ENCODE measurements at regions not wholly inside any gene's neighbourhood (a gene's known extent, or its start where the extent isn't known, plus 50 kb on each side); places are given as distances from the start of the nearest gene placed in this dataset.

DNA sequence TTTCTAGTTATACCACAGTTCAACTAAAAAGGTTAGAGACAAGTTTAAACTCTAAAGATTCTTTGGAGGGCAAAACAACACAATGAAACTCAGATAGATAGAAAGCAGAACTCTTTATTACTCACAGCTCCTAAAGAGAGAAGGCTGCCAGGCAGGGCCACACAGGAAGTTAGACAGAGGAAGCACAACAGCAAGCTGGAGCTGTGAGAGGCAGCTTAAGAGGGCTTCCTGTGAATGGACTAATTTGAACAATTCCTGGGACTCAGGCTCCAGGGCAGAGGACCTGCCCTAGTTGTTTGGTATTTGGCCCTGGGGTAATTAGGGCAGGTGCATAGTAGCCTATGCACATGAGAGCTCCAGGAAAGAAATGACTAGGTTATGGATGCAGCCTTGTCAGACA is 803.6 kb downstream of the DIAPH3 start:
- TF ChIP-seq, protein P1, sequence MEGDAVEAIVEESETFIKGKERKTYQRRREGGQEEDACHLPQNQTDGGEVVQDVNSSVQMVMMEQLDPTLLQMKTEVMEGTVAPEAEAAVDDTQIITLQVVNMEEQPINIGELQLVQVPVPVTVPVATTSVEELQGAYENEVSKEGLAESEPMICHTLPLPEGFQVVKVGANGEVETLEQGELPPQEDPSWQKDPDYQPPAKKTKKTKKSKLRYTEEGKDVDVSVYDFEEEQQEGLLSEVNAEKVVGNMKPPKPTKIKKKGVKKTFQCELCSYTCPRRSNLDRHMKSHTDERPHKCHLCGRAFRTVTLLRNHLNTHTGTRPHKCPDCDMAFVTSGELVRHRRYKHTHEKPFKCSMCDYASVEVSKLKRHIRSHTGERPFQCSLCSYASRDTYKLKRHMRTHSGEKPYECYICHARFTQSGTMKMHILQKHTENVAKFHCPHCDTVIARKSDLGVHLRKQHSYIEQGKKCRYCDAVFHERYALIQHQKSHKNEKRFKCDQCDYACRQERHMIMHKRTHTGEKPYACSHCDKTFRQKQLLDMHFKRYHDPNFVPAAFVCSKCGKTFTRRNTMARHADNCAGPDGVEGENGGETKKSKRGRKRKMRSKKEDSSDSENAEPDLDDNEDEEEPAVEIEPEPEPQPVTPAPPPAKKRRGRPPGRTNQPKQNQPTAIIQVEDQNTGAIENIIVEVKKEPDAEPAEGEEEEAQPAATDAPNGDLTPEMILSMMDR (conservative IDR thresholded peaks at IDR 0.05; ENCODE audit: low read depth, low read length), result no peak
- no peak overlapping the region for H3K4me3 ChIP-seq (IDR thresholded peaks at IDR 0.05; ENCODE audit: insufficient read depth, low read depth, low read length)
- H3K27me3 ChIP-seq (ENCODE audit: insufficient read depth, low read depth), result no peaks in the 10 kb centered on the region
- H3K4me2 ChIP-seq, result no peak overlapping the region
- H2AFZ ChIP-seq (ENCODE audit: low read depth), result no peak overlapping the region
- H4K20me1 ChIP-seq (ENCODE audit: insufficient read depth), result no peaks in the 10 kb centered on the region
- no peak overlapping the region for H3K27ac ChIP-seq
- no peaks in the 10 kb centered on the region for H3K4me1 ChIP-seq (ENCODE audit: low read depth, poor library complexity, severe bottlenecking)
- H3K36me3 ChIP-seq (ENCODE audit: insufficient read depth), result no peaks in the 10 kb centered on the region
- no peak overlapping the region for H3K9ac ChIP-seq
- H3K79me2 ChIP-seq (ENCODE audit: insufficient read depth, low read depth), result no peaks in the 10 kb centered on the region

DNA sequence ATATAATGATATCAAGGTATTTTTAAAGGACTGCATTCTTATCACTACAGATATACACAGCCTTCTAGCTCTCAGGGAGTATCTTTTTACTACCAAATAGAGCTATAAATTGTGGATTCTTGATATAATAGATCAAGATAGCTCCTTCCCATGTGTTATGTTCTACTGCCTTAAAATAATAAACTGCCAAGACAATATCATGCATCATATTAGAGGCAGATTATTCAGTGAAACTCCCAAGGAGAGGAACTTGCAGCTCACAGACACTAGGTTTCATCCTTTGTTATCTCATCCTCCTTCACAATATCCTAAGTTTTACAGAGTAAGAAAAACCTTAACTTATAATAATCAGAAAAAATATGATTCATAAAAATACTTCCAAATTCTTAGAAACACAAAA is 802.8 kb downstream of the DIAPH3 start:
- H3K27ac ChIP-seq, result no peak overlapping the region
- no peaks in the 10 kb centered on the region for H3K27me3 ChIP-seq (ENCODE audit: insufficient read depth, low read depth)
- H4K20me1 ChIP-seq (ENCODE audit: insufficient read depth), result no peaks in the 10 kb centered on the region
- no peak overlapping the region for H3K4me3 ChIP-seq (IDR thresholded peaks at IDR 0.05; ENCODE audit: insufficient read depth, low read depth, low read length)
- H3K36me3 ChIP-seq (ENCODE audit: insufficient read depth), result no peaks in the 10 kb centered on the region
- H3K4me1 ChIP-seq (ENCODE audit: low read depth, poor library complexity, severe bottlenecking), result no peaks in the 10 kb centered on the region
- TF ChIP-seq, protein P1 (conservative IDR thresholded peaks at IDR 0.05; ENCODE audit: low read depth, low read length), result no peak
- no peaks in the 10 kb centered on the region for H3K79me2 ChIP-seq (ENCODE audit: insufficient read depth, low read depth)
- no peak overlapping the region for H2AFZ ChIP-seq (ENCODE audit: low read depth)
- no peak overlapping the region for H3K4me2 ChIP-seq
- no peak overlapping the region for H3K9ac ChIP-seq

DNA sequence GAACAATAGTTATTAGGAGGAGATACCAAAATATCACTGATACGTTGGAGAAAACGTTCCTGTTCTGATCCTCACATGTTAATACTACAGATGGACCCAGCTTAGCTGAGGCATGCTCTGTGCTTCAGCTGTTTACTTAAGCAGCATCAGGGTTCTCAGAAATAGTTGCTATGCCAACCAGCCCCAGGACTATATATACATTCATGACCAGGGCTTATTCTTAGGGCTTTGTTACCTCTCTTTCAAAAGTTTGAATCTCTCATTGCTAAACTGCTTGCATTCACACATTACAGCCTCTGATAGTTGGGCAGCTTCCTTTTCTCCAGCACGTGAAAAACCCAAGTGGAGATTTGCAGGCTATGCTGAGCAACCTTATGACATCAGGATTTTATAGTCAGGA is 800.4 kb downstream of the DIAPH3 start:
- Histone ChIP-seq H3K36me3 (ENCODE audit: insufficient read depth) (no peaks in the 10 kb centered on the region), H4K20me1 (ENCODE audit: insufficient read depth) (no peaks in the 10 kb centered on the region), H2AFZ (ENCODE audit: low read depth) (no peak overlapping the region), H3K9ac (no peak overlapping the region), H3K79me2 (ENCODE audit: insufficient read depth, low read depth) (no peaks in the 10 kb centered on the region), H3K4me2 (no peak overlapping the region), H3K4me3 (IDR thresholded peaks at IDR 0.05; ENCODE audit: insufficient read depth, low read depth, low read length) (no peak overlapping the region), H3K27me3 (ENCODE audit: insufficient read depth, low read depth) (no peaks in the 10 kb centered on the region), H3K4me1 (ENCODE audit: low read depth, poor library complexity, severe bottlenecking) (no peaks in the 10 kb centered on the region), H3K27ac (no peak overlapping the region)
- TF ChIP-seq, protein P1 (conservative IDR thresholded peaks at IDR 0.05; ENCODE audit: low read depth, low read length), result no peak

DNA sequence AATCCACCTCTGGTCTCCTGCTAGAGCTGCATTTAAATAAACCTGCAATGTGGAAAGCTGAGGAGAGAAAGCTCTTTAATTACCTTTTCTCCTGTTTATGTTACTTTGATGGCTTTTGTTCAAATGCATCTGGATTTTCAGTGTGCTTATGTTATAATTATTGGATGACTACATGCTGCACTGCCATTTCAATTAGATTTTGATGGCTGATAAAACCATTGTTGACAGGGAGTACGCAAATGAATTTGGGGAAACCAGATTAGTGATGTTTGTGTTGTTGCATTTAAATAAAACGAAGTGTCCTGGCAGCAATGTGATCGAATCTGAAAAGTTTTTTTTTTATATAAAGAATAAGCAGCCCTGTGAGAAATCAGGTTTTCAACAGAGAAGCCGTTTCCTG is 799.8 kb downstream of the DIAPH3 start:
- TF ChIP-seq, protein P1 (conservative IDR thresholded peaks at IDR 0.05; ENCODE audit: low read depth, low read length), result no peak

More for the DNA sequence above, 799.8 kb downstream of the DIAPH3 start:
- Histone ChIP-seq H3K9ac (no peak overlapping the region), H3K79me2 (ENCODE audit: insufficient read depth, low read depth) (no peaks in the 10 kb centered on the region), H3K36me3 (ENCODE audit: insufficient read depth) (no peaks in the 10 kb centered on the region), H3K4me1 (ENCODE audit: low read depth, poor library complexity, severe bottlenecking) (no peaks in the 10 kb centered on the region), H3K4me2 (no peak overlapping the region), H2AFZ (ENCODE audit: low read depth) (no peak overlapping the region), H4K20me1 (ENCODE audit: insufficient read depth) (no peaks in the 10 kb centered on the region), H3K4me3 (IDR thresholded peaks at IDR 0.05; ENCODE audit: insufficient read depth, low read depth, low read length) (no peak overlapping the region), H3K27me3 (ENCODE audit: insufficient read depth, low read depth) (no peaks in the 10 kb centered on the region), H3K27ac (no peak overlapping the region)
